Activated B cell treated with CpG ODN at 0.5 μM for 24 hours (primary cell): ENCODE measurements at regions not wholly inside any gene's neighbourhood (a gene's known extent, or its start where the extent isn't known, plus 50 kb on each side); places are given as distances from the start of the nearest gene placed in this dataset.

Source experiments
- ATAC-seq: fragments of 200-7000 bp; cut with Tn5 transposase; one replicate; pipeline ENCODE4 v1.10.0; 2021; ENCODE audit warnings: low read depth, mild to moderate bottlenecking, moderate library complexity
- CTCF ChIA-PET: fragments of 350-600 bp; sonication (Branson Sonifier 250); formaldehyde crosslinking; loops from one replicate; lab custom pipeline; 2021; ENCODE audit warnings: antibody characterized with exemption; lab: Charles Lee
- POLR2A ChIA-PET: fragments of 350-600 bp; sonication (Branson Sonifier 250); formaldehyde crosslinking; loops from one replicate; lab custom pipeline; 2021; ENCODE audit warnings: antibody characterized with exemption; lab: Charles Lee
- DNase-seq: peaks from one replicate; pipeline ENCODE4 v3.0.0; 2022
- H3K27ac Mint-ChIP-seq: one replicate; pipeline ENCODE4 v1.8.0; 2020; ENCODE audit warnings: mixed read lengths
- H3K27me3 Mint-ChIP-seq: one replicate; pipeline ENCODE4 v1.8.0; 2021; ENCODE audit warnings: mixed read lengths
- H3K36me3 Mint-ChIP-seq: one replicate; pipeline ENCODE4 v1.8.0; 2021; ENCODE audit warnings: low read depth, mixed read lengths
- H3K4me1 Mint-ChIP-seq: one replicate; pipeline ENCODE4 v1.8.0; 2021; ENCODE audit warnings: mixed read lengths
- H3K4me3 Mint-ChIP-seq: one replicate; pipeline ENCODE4 v1.8.0; 2020; ENCODE audit warnings: mild to moderate bottlenecking, mixed read lengths
- H3K9me3 Mint-ChIP-seq: one replicate; pipeline ENCODE4 v1.8.0; 2020; ENCODE audit warnings: mixed read lengths
- CTCF ChIP-seq: fragments of 200-600 bp; IDR thresholded peaks from one replicate; pipeline ENCODE4 v1.8.0; 2022; ENCODE audit warnings: antibody characterized with exemption, mild to moderate bottlenecking
- intact Hi-C: fragments of 100-400 bp; cut with micrococcal nuclease; formaldehyde crosslinking; loops from one replicate; pipeline ENCODE4 v1.15.1; 2024

GRCh38 chr4:159598602-159599001 is 495.7 kb downstream of the RAPGEF2 start:
- H3K27me3 Mint-ChIP-seq = no peaks in the 10 kb centered on the region
- H3K27ac Mint-ChIP-seq = no peak overlapping the region
- no peaks in the 10 kb centered on the region for H3K36me3 Mint-ChIP-seq
- no peaks in the 10 kb centered on the region for H3K4me1 Mint-ChIP-seq
- DNase-seq (no peak), ATAC-seq (no peak)
- CTCF ChIA-PET = no interaction called here
- TF ChIP-seq CTCF = no peak
- no peaks in the 10 kb centered on the region for H3K9me3 Mint-ChIP-seq
- H3K4me3 Mint-ChIP-seq = no peak overlapping the region
- intact Hi-C loops = no loop called here
- POLR2A ChIA-PET = no interaction called here

GRCh38 chr4:159600061-159600460 is 497.2 kb downstream of the RAPGEF2 start:
- no peak for TF ChIP-seq CTCF
- no peaks in the 10 kb centered on the region for H3K4me1 Mint-ChIP-seq
- H3K27ac Mint-ChIP-seq = no peak overlapping the region
- H3K27me3 Mint-ChIP-seq = no peaks in the 10 kb centered on the region
- DNase-seq = no peak
- no peak for ATAC-seq
- no peak overlapping the region for H3K4me3 Mint-ChIP-seq
- peaks cover 4% of the 10 kb centered on the region for H3K9me3 Mint-ChIP-seq
- intact Hi-C loops = no loop called here
- ChIA-PET POLR2A (no interaction called here), CTCF (no interaction called here)
- no peaks in the 10 kb centered on the region for H3K36me3 Mint-ChIP-seq

GRCh38 chr4:159604781-159605180 is 501.9 kb downstream of the RAPGEF2 start:
- Mint-ChIP-seq H3K4me1 (no peaks in the 10 kb centered on the region), H3K4me3 (no peak overlapping the region), H3K27me3 (no peaks in the 10 kb centered on the region), H3K36me3 (no peaks in the 10 kb centered on the region), H3K27ac (no peak overlapping the region), H3K9me3 (peaks cover 4% of the 10 kb centered on the region)
- ChIA-PET CTCF (no interaction called here), POLR2A (no interaction called here)
- ATAC-seq = no peak
- no peak for DNase-seq
- intact Hi-C loops = no loop called here
- TF ChIP-seq CTCF = no peak

GRCh38 chr4:159606835-159607234 is 504.0 kb downstream of the RAPGEF2 start:
- H3K27ac Mint-ChIP-seq = no peak overlapping the region
- intact Hi-C loops = no loop called here
- no peaks in the 10 kb centered on the region for H3K36me3 Mint-ChIP-seq
- H3K4me1 Mint-ChIP-seq = no peaks in the 10 kb centered on the region
- ATAC-seq (no peak), DNase-seq (no peak)
- CTCF ChIA-PET = no interaction called here
- H3K27me3 Mint-ChIP-seq = no peaks in the 10 kb centered on the region
- POLR2A ChIA-PET = no interaction called here
- no peak overlapping the region for H3K4me3 Mint-ChIP-seq
- peaks cover 4% of the 10 kb centered on the region for H3K9me3 Mint-ChIP-seq
- TF ChIP-seq CTCF = no peak

GRCh38 chr4:159607809-159608208 is 504.9 kb downstream of the RAPGEF2 start:
- peaks cover 4% of the 10 kb centered on the region for H3K9me3 Mint-ChIP-seq
- H3K4me3 Mint-ChIP-seq = no peak overlapping the region
- no peak overlapping the region for H3K27ac Mint-ChIP-seq
- no peaks in the 10 kb centered on the region for H3K27me3 Mint-ChIP-seq
- no peak for TF ChIP-seq CTCF
- ChIA-PET CTCF (no interaction called here), POLR2A (no interaction called here)
- ATAC-seq = no peak
- H3K4me1 Mint-ChIP-seq = no peaks in the 10 kb centered on the region
- no peak for DNase-seq
- intact Hi-C loops = no loop called here
- H3K36me3 Mint-ChIP-seq = no peaks in the 10 kb centered on the region
